ENCODE measurements at regions not wholly inside any gene's neighbourhood (a gene's known extent, or its start where the extent isn't known, plus 50 kb on each side); places are given as distances from the start of the nearest gene placed in this dataset.

- no peak for DNase-seq (ENCODE audit: low spot score)
Observed at GRCh38 chr6:145415616-145416015, 319.7 kb downstream of the EPM2A start.

GRCh38 chr6:145420599-145420998 lies 314.7 kb downstream of the EPM2A start:
- DNase-seq (ENCODE audit: low spot score): no peak
- no peak for TF ChIP-seq CTCF (IDR thresholded peaks at IDR 0.05; ENCODE audit: extremely low read depth, missing control alignments)

More at GRCh38 chr6:145415616-145416015, 319.7 kb downstream of the EPM2A start:
- TF ChIP-seq CTCF (IDR thresholded peaks at IDR 0.05; ENCODE audit: extremely low read depth, missing control alignments): no peak

GRCh38 chr6:145423936-145424335 lies 311.4 kb downstream of the EPM2A start:
- DNase-seq (ENCODE audit: low spot score): no peak
- TF ChIP-seq CTCF (IDR thresholded peaks at IDR 0.05; ENCODE audit: extremely low read depth, missing control alignments): no peak

- no peak for DNase-seq (ENCODE audit: low spot score)
- TF ChIP-seq CTCF (IDR thresholded peaks at IDR 0.05; ENCODE audit: extremely low read depth, missing control alignments): no peak
Observed at GRCh38 chr6:145427232-145427631, 308.1 kb downstream of the EPM2A start.

GRCh38 chr6:145428706-145429105 lies 306.6 kb downstream of the EPM2A start:
- no peak for DNase-seq (ENCODE audit: low spot score)
- no peak for TF ChIP-seq CTCF (IDR thresholded peaks at IDR 0.05; ENCODE audit: extremely low read depth, missing control alignments)

- no peak for DNase-seq (ENCODE audit: low spot score)
- TF ChIP-seq CTCF (IDR thresholded peaks at IDR 0.05; ENCODE audit: extremely low read depth, missing control alignments): no peak
Observed at GRCh38 chr6:145442110-145442509, 293.2 kb downstream of the EPM2A start.

GRCh38 chr6:145445674-145446073 lies 289.6 kb downstream of the EPM2A start:
- no peak for DNase-seq (ENCODE audit: low spot score)
- no peak for TF ChIP-seq CTCF (IDR thresholded peaks at IDR 0.05; ENCODE audit: extremely low read depth, missing control alignments)

All from GM20000 (cell line).